ENCODE measurements at regions not wholly inside any gene's neighbourhood (a gene's known extent, or its start where the extent isn't known, plus 50 kb on each side); places are given as distances from the start of the nearest gene placed in this dataset.
A peak's percentile ranks its signal among the peaks of the same experiment; 100 is the strongest.
"Not testable (repeated sequence)": the region's sequence is repeated elsewhere in the genome, so short reads cannot be mapped to it uniquely, and the experiment has no call there.

- no peak overlapping the region for H3K4me3 ChIP-seq (ENCODE audit: low read length)
- no peak for DNase-seq (ENCODE audit: low read depth, low spot score)
Observed at GRCh38 chr16:47847220-47847970, 308.4 kb downstream of the ABCC12 start.

- DNase-seq (ENCODE audit: low read depth, low spot score), result no peak
- H3K4me3 ChIP-seq (ENCODE audit: low read length), result no peak overlapping the region
Observed at GRCh38 chr16:47834485-47835024, 321.2 kb downstream of the ABCC12 start.

- no peak overlapping the region for H3K4me3 ChIP-seq (ENCODE audit: low read length)
- no peak for DNase-seq (ENCODE audit: low read depth, low spot score)
Observed at GRCh38 chr16:47833771-47834170, 322.0 kb downstream of the ABCC12 start.

GRCh38 chr16:47829850-47830600 is 325.8 kb downstream of the ABCC12 start:
- no peak for DNase-seq (ENCODE audit: low read depth, low spot score)
- H3K4me3 ChIP-seq (ENCODE audit: low read length), result no peak overlapping the region

- no peak for DNase-seq (ENCODE audit: low read depth, low spot score)
- H3K4me3 ChIP-seq (ENCODE audit: low read length), result no peak overlapping the region
Observed at GRCh38 chr16:47826070-47826469, 329.7 kb downstream of the ABCC12 start.

- DNase-seq (ENCODE audit: low read depth, low spot score), result no peak
- H3K4me3 ChIP-seq (ENCODE audit: low read length), result no peak overlapping the region
Observed at GRCh38 chr16:47817048-47817447, 338.7 kb downstream of the ABCC12 start.

- H3K4me3 ChIP-seq (ENCODE audit: low read length), result no peak overlapping the region
- DNase-seq (ENCODE audit: low read depth, low spot score), result no peak
Observed at GRCh38 chr16:47816511-47816910, 339.3 kb downstream of the ABCC12 start.

GRCh38 chr16:47815655-47816054 is 340.1 kb downstream of the ABCC12 start:
- DNase-seq (ENCODE audit: low read depth, low spot score), result no peak
- no peak overlapping the region for H3K4me3 ChIP-seq (ENCODE audit: low read length)

GRCh38 chr16:47811758-47812157 is 344.0 kb downstream of the ABCC12 start:
- not testable (repeated sequence) for H3K4me3 ChIP-seq (ENCODE audit: low read length); DNase-seq (ENCODE audit: low read depth, low spot score)

GRCh38 chr16:47806309-47806847 is 345.2 kb downstream of the PHKB start:
- no peak overlapping the region for H3K4me3 ChIP-seq (ENCODE audit: low read length)
- DNase-seq (ENCODE audit: low read depth, low spot score), result no peak

GRCh38 chr16:47787696-47788095 is 326.6 kb downstream of the PHKB start:
- DNase-seq (ENCODE audit: low read depth, low spot score), result no peak
- H3K4me3 ChIP-seq (ENCODE audit: low read length), result no peak overlapping the region

GRCh38 chr16:47781673-47782072 is 320.5 kb downstream of the PHKB start:
- no peak overlapping the region for H3K4me3 ChIP-seq (ENCODE audit: low read length)
- DNase-seq (ENCODE audit: low read depth, low spot score), result no peak

- no peak overlapping the region for H3K4me3 ChIP-seq (ENCODE audit: low read length)
- DNase-seq (ENCODE audit: low read depth, low spot score), result no peak
Observed at GRCh38 chr16:47780213-47780875, 319.2 kb downstream of the PHKB start.

- peak; percentile 10 for DNase-seq (ENCODE audit: low read depth, low spot score)
- peak overlapping the region; percentile 6 for H3K4me3 ChIP-seq (ENCODE audit: low read length)
Observed at GRCh38 chr16:47779201-47780016, 318.3 kb downstream of the PHKB start.

- no peak for DNase-seq (ENCODE audit: low read depth, low spot score)
- H3K4me3 ChIP-seq (ENCODE audit: low read length), result no peak overlapping the region
Observed at GRCh38 chr16:47778106-47778801, 317.1 kb downstream of the PHKB start.

- DNase-seq (ENCODE audit: low read depth, low spot score), result no peak
- H3K4me3 ChIP-seq (ENCODE audit: low read length), result no peak overlapping the region
Observed at GRCh38 chr16:47777220-47777619, 316.1 kb downstream of the PHKB start.

- DNase-seq (ENCODE audit: low read depth, low spot score), result no peak
- H3K4me3 ChIP-seq (ENCODE audit: low read length), result no peak overlapping the region
Observed at GRCh38 chr16:47774661-47775060, 313.5 kb downstream of the PHKB start.

- no peak overlapping the region for H3K4me3 ChIP-seq (ENCODE audit: low read length)
- no peak for DNase-seq (ENCODE audit: low read depth, low spot score)
Observed at GRCh38 chr16:47753659-47754058, 292.5 kb downstream of the PHKB start.
